PC-9 (cell line): ENCODE measurements at regions not wholly inside any gene's neighbourhood (a gene's known extent, or its start where the extent isn't known, plus 50 kb on each side); places are given as distances from the start of the nearest gene placed in this dataset.

Experiments used
- CTCF ChIP-seq: fragments of 200-600 bp; sonication (generic); conservative IDR thresholded peaks from 2 replicates; pipeline ENCODE4 v1.6.1; 2017; ENCODE audit warnings: mixed run types, antibody characterized with exemption, mild to moderate bottlenecking, moderate library complexity
- EZH2 ChIP-seq: fragments of 200-600 bp; sonication (generic); IDR thresholded peaks from 2 replicates; pipeline ENCODE4 v1.8.0; 2017; ENCODE audit warnings: antibody characterized with exemption, low read depth

- no peak for TF ChIP-seq CTCF
- TF ChIP-seq EZH2, result no peak
Measured at GRCh38 chr6:166068768-166069167, 98.9 kb downstream of the TBXT start.
